ENCODE measurements at regions not wholly inside any gene's neighbourhood (a gene's known extent, or its start where the extent isn't known, plus 50 kb on each side); places are given as distances from the start of the nearest gene placed in this dataset.

- no peak for TF ChIP-seq CTCF (IDR thresholded peaks at IDR 0.05; ENCODE audit: low read depth, low read length)
- no peak for TF ChIP-seq POLR2A (IDR thresholded peaks at IDR 0.05; ENCODE audit: extremely low read depth, insufficient read length)
- TF ChIP-seq MYC (IDR thresholded peaks at IDR 0.05; ENCODE audit: low read depth, low read length) = no peak
These were observed 73.7 kb downstream of the INSIG1 start for GRCh38 chr7:155371331-155371883.

Measured in NB4 (cell line).